ENCODE measurements at regions not wholly inside any gene's neighbourhood (a gene's known extent, or its start where the extent isn't known, plus 50 kb on each side); places are given as distances from the start of the nearest gene placed in this dataset.
A peak's percentile ranks its signal among the peaks of the same experiment; 100 is the strongest.

DNA sequence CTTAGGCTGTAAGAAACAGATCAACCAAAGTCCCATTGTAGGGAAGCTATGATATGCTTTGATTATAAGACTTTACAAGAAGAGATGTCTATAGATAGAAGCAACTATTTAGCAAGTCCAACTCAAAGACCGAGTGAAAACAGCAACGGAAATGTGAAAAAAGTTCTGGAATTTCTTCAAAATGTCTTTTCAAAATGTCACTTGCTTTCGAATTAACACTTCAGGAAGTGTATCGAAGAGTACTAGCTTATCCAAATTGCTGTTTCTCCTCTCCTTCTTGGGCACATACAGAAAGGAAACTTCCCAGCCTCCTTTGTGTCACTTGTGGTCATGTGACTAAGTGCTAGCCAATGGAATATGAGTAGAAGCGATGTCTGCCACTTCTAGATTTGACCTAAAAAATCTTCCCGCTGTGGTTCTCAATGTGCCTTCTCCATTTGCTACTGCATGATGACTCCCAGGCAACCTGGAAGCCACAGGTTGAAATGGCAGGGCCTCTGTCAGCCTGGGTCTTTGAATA is 89.9 kb downstream of the TSEN15 start:
- DNase-seq = no peak

GRCh38 chr1:184143449-184143848 is 91.9 kb downstream of the TSEN15 start:
- no peak for DNase-seq

DNA sequence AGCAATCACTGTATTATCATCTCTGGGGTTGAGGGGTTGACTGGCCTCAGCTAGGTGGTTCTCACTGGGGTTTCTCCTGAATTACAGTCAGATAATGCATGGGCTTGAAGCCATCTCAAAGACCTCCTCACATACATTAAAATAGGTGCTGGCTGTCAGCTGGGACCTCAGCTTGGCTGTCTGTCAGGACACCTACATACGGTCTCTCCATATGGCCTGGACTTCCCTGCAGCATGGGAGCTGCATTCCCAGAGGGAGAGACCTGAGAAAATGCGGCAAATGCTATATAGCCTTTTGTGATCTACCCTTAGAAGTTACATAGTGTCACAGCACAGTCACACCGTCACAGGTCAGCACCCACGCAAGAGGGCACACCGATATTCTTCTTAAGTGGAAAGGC is 93.6 kb downstream of the TSEN15 start:
- DNase-seq = no peak

- peak in 3 of 51 donors; percentile 1 to 40 (median 13) for DNase-seq
Observed at GRCh38 chr1:184146202-184146601, 94.7 kb downstream of the TSEN15 start.

- peak in 25 of 51 donors; percentile 2 to 80 (median 27) for DNase-seq
Observed at GRCh38 chr1:184150776-184151531, 99.4 kb downstream of the TSEN15 start.

GRCh38 chr1:184152434-184152898 is 100.9 kb downstream of the TSEN15 start:
- DNase-seq = no peak

DNA sequence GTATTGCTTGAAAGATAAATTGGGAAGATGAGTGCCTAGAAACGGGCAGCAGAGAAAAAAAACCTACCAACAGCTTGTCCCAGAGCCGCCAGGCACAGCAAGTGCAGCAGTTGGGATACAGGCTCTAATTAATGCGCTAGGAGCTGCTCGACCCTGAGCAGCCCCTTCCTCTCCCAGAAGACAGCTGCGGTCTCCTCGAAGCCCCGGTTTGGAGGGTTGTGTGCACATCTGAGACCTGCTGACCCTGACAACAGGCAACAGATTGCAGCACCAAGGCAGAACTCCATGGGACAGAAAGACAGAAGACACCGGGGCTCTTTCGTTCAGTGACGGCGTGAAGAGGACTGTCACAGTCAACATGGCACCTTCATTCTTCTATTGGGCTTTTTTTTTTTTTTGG is 101.4 kb downstream of the TSEN15 start:
- no peak for DNase-seq

GRCh38 chr1:184153731-184154130 is 102.2 kb downstream of the TSEN15 start:
- DNase-seq = no peak

GRCh38 chr1:184156521-184157393 is 105.2 kb downstream of the TSEN15 start:
- no peak for DNase-seq

- DNase-seq = no peak
Observed at GRCh38 chr1:184157394-184157742, 105.8 kb downstream of the TSEN15 start.

DNA sequence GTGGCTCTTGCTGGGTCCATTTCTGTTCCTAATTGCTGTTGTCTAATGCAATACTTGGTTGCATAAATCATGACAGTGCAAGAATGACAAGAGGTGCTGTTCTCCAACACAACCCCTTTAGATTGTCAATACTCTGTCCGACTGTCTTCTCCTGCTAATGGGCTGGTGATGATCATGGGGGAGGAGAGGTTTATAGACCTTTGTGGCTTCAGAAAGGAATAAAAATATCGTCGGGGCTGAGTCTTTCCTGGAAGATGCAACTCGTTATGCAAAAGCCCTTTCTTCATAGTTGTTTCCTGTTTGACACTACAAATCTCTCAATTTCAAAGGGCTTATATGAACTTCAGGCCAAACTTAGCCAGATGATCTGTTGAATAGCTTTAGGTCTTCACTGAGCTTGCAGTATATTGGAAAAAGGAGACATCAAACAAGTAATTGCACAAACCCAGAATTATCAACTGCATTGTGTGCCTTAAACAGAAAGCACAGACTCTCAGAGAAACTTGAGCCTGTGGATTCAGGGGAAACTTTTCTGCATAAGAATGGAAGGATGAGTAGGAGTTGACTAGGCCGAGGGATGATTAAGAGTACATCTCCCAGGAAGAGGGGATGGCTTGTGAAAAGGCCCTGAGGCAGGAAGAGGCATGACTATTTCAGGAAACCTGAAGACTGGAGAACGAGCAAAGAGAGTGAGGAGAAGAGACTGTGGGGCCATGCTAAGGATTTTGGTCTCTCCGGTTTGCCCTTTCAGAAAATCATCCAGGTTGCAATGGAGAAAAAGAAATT is 107.6 kb downstream of the TSEN15 start:
- DNase-seq = no peak

- no peak for DNase-seq
Observed at GRCh38 chr1:184160236-184160635, 108.7 kb downstream of the TSEN15 start.

DNA sequence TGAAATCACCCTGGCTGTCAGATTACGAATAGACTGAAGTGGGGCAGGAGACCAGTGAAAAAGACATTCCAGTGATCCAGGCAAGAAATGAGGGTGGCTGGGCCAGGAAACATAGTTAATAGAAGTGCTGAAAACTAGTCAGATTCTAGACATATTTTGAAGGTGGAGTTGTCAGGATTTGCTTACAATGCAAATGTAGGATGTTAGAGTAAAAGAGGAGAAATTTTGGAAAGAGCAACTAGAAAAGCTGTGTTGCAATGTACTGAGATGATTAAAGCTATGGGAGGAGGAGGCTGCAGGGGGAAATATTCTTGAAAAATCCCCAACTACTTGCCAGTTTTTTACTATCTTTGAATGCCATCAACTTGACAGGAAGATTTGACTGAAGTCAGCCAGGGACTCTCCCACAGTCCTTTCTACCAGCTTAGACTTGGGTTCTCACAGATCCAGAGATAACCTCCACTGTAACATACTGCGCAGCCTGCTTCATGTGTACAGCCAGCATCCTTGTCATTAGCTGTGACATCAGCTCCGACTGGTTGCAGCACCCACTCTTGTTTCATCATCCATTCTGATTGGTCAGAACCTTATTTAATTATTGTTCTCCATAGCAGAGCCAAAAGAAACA is 109.7 kb downstream of the TSEN15 start:
- no peak for DNase-seq

DNA sequence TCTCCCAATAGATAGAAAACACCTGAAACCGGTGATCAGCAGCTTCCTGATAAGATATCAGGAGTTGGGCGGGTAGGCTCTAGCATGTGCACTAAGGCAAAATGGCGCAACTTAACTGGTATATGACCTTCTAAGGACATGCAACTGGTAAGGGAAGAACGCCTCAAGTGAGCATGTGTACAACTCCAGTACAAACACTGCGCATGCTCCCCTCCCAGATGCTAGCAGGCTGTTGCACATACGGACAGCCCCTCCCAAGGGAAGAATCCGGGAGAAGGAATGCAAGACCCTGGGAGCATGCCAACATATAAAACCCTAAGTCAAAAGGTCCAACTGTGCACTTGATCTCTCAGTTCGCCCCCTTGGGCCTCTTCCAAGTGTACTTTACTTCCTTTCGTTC is 110.8 kb downstream of the TSEN15 start:
- no peak for DNase-seq

DNA sequence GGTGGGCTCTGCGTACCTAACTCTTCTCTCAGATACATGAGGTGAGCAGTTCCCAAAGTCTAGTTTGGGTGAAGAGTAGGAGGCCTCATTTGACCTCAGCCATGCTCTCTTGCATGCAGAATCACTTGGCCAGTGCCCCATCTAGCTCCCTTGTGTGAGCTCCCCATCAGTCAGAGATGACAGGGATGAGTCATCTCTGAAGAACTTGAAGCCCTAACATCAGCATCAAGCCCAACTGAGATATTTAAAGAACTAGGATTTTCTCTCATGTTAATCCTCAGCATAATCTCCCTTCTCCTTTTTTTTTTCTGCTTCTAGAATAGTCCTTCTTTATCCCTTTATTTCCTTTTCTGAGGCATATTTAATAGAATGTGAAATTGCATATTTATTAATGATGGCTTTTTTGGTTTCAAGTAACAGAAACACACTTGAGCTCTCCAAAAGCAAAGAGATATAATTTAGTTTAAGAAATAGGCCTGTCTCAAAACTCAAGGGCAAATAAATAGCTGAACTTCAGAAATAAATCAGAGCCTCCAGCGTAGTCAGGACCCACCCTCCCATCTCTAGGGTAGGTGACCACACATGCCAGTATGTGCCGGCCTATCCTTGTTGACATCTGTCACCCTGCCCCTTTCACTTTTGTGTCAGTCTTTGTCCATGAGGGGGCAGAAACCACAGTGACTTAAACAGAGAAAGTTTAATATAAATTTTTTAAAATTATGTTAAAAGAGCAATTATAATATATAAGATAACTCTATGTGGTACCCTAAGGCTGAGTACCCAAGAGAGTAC is 112.3 kb downstream of the TSEN15 start:
- DNase-seq = no peak

- no peak for DNase-seq
Observed at GRCh38 chr1:184164536-184164935, 113.0 kb downstream of the TSEN15 start.

DNA sequence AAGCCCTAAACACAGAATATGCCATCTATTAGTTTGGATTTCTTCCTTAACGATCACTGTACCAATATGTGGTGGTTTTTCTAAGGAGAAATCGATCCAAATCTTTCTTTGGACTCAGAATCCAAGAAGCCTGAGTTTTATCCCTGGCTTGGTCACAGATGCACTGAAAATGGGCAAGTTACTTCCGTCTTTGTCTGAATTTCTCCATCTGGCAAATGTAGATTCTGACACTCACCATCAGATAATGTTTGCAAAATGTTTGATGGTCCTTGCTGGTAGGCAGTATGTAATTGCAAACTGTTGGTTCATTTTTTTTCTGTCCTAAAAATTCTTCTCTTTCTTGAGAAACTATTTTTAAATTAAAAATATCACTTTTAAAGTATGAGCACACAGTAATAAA is 115.0 kb downstream of the TSEN15 start:
- no peak for DNase-seq

DNA sequence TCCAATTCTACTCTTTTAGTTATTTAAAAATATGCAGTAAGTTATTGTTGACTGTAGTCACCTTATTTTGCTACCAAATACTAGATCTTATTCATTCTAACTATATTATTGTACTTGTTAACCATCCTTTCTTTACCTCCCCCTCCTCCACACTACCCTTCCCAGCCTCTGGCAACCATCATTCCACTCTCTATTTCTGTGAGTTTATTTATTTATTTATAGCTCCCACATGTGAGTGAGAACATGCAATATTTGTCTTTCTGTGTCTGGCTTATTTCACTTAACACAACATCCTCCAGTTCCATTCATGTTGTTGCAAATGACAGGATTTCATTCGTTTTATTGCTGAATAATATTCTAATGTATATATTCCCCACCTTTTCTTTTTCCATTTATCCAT is 115.8 kb downstream of the TSEN15 start:
- no peak for DNase-seq

GRCh38 chr1:184170719-184171118 is 119.2 kb downstream of the TSEN15 start:
- DNase-seq = no peak

GRCh38 chr1:184176058-184176457 is 124.5 kb downstream of the TSEN15 start:
- DNase-seq = no peak
